Vagina (tissue), 2 donors: ENCODE measurements at regions not wholly inside any gene's neighbourhood (a gene's known extent, or its start where the extent isn't known, plus 50 kb on each side); places are given as distances from the start of the nearest gene placed in this dataset.

ENCODE experiments used
- POLR2A ChIP-seq, 2 donors: fragments of 450-650 bp; IDR thresholded peaks; one replicate each; pipeline ENCODE4 v1.6.1; 2017; ENCODE audit warnings: antibody characterized with exemption in 2 of 2, mild to moderate bottlenecking in 2 of 2, moderate library complexity in 2 of 2
- POLR2AphosphoS5 ChIP-seq, 2 donors: sonication (generic); formaldehyde crosslinking; IDR thresholded peaks; one replicate each; pipeline ENCODE4 v1.9.0; 2017; ENCODE audit warnings: antibody characterized with exemption in 2 of 2, mild to moderate bottlenecking in 2 of 2, low read depth in 1 of 2; ENCODE audit not compliant: insufficient read depth in 1 of 2
- TF ChIP-seq, protein P1 (sequence below), 3 experiments: fragments of 450-650 bp in 2 of 3; fragments of 200-600 bp in 1 of 3; sonication (generic) in 1 of 3; IDR thresholded peaks; one replicate each; pipeline ENCODE4 v1.5.1; 2017 to 2019; ENCODE audit warnings: antibody characterized with exemption in 3 of 3, mild to moderate bottlenecking in 2 of 3, moderate library complexity in 2 of 3

DNA sequence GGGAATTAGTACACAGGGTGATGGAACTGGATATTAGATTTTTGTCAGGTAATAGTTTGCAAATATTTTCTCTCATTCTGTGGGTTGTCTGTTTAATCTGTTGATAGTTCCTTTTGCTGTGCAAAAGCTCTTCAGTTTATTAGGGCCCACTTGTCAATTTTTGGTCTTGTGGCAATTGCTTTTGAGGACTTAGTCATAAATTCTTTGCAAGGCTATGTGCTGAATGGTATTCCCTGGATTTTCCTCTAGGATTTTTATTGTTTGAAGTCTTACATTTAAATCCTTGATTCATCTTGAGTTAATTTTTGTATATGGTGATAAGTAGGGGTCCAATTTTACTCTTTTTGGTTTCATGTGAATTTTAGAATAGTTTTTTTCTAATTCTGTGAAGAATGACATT, 111.3 kb downstream of the ARRDC4 start:
- TF ChIP-seq, protein P1, sequence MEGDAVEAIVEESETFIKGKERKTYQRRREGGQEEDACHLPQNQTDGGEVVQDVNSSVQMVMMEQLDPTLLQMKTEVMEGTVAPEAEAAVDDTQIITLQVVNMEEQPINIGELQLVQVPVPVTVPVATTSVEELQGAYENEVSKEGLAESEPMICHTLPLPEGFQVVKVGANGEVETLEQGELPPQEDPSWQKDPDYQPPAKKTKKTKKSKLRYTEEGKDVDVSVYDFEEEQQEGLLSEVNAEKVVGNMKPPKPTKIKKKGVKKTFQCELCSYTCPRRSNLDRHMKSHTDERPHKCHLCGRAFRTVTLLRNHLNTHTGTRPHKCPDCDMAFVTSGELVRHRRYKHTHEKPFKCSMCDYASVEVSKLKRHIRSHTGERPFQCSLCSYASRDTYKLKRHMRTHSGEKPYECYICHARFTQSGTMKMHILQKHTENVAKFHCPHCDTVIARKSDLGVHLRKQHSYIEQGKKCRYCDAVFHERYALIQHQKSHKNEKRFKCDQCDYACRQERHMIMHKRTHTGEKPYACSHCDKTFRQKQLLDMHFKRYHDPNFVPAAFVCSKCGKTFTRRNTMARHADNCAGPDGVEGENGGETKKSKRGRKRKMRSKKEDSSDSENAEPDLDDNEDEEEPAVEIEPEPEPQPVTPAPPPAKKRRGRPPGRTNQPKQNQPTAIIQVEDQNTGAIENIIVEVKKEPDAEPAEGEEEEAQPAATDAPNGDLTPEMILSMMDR (IDR thresholded peaks at IDR 0.05) = no peak
- TF ChIP-seq POLR2A (IDR thresholded peaks at IDR 0.05) (no peak), POLR2AphosphoS5 (IDR thresholded peaks at IDR 0.05; ENCODE audit: insufficient read depth in 1 of 2, low read depth in 1 of 2) (no peak)
